ENCODE measurements at regions not wholly inside any gene's neighbourhood (a gene's known extent, or its start where the extent isn't known, plus 50 kb on each side); places are given as distances from the start of the nearest gene placed in this dataset.
"Not testable (repeated sequence)": the region's sequence is repeated elsewhere in the genome, so short reads cannot be mapped to it uniquely, and the experiment has no call there.

DNA sequence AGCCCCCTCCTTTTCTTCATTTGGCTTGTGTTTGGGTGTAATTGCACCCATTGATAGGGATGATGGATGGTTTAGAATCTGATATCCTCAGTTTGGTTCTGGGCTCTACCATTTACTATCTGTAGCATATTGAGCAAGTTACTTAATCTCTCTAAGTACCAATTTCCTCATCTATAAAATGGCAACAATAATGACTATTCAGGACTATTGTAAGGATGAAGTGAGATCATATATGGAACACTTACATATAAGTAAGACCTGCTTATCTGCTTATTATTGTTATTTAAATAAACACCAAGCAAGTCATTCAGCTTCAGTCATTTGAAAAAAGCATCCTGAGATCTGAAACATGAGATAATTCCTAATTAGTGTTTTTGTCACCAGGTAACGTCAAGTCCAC, 127.0 kb downstream of the SEC23IP start:
- H3K4me3 ChIP-seq (ENCODE audit: low read depth, low read length): no peak overlapping the region
- TF ChIP-seq, protein P1, sequence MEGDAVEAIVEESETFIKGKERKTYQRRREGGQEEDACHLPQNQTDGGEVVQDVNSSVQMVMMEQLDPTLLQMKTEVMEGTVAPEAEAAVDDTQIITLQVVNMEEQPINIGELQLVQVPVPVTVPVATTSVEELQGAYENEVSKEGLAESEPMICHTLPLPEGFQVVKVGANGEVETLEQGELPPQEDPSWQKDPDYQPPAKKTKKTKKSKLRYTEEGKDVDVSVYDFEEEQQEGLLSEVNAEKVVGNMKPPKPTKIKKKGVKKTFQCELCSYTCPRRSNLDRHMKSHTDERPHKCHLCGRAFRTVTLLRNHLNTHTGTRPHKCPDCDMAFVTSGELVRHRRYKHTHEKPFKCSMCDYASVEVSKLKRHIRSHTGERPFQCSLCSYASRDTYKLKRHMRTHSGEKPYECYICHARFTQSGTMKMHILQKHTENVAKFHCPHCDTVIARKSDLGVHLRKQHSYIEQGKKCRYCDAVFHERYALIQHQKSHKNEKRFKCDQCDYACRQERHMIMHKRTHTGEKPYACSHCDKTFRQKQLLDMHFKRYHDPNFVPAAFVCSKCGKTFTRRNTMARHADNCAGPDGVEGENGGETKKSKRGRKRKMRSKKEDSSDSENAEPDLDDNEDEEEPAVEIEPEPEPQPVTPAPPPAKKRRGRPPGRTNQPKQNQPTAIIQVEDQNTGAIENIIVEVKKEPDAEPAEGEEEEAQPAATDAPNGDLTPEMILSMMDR (IDR thresholded peaks at IDR 0.05; ENCODE audit: borderline replicate concordance, insufficient read depth, low read depth, low read length): no peak

DNA sequence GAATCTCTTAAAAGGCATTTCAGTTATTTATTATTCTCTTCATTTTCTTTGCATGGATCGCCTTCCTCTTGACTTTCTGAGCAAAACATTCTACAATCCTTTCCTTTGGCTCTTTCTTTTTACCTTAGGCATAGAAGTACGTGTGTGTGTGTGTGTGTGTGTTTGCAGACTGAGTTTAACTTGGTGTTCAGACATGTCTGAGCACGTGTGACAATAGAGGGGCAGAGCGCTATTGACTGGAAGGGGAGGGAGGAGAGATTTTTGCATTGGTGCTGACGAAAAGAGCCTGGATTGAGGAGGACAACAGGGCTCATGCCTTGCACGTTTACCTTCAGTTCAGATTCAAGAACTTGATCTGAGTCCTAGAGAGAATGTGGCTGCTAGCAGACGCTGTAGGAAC, 129.8 kb downstream of the SEC23IP start:
- no peak overlapping the region for H3K4me3 ChIP-seq (ENCODE audit: low read depth, low read length)
- TF ChIP-seq, protein P1 (IDR thresholded peaks at IDR 0.05; ENCODE audit: borderline replicate concordance, insufficient read depth, low read depth, low read length): no peak

DNA sequence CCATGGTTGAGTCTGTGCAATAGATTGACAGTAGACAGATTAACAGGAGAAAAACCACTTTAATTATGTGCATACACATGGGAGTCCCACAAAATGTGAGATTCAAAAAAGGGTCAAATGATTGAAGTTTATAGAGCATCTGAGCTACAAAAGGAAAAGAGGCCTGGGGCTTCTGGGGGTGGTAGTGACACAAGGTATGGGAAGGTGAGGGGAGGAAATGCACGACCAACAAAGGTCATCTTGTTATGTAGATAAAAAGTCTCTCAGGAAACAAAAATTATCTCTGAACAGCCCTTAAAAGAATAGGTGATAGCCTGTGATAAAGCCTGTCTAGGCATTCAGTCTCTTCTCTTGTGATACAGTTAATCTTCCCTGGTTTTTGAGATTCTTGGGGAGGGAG, 141.7 kb downstream of the SEC23IP start:
- TF ChIP-seq, protein P1 (IDR thresholded peaks at IDR 0.05; ENCODE audit: borderline replicate concordance, insufficient read depth, low read depth, low read length): no peak
- no peak overlapping the region for H3K4me3 ChIP-seq (ENCODE audit: low read depth, low read length)

DNA sequence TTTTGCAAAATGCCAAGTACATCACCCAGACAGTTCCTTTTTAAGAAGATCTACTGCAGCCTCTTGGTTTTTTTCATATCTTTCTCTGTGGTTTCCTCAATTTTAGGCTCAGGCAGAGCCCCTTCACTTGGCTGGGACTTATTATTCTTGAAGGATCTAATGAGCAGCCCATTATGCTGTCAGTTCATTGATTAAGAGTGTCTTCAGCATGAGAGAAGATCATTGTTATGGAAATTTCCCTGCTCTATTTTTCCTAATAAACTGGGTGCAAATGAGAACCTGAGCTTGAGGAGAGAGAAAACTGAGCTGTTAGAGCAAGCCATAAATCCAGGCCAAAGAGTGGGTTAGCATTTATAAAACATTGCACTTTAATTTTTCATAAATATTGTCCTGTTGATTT, 146.5 kb downstream of the SEC23IP start:
- H3K4me3 ChIP-seq (ENCODE audit: low read depth, low read length): no peak overlapping the region
- TF ChIP-seq, protein P1 (IDR thresholded peaks at IDR 0.05; ENCODE audit: borderline replicate concordance, insufficient read depth, low read depth, low read length): no peak

DNA sequence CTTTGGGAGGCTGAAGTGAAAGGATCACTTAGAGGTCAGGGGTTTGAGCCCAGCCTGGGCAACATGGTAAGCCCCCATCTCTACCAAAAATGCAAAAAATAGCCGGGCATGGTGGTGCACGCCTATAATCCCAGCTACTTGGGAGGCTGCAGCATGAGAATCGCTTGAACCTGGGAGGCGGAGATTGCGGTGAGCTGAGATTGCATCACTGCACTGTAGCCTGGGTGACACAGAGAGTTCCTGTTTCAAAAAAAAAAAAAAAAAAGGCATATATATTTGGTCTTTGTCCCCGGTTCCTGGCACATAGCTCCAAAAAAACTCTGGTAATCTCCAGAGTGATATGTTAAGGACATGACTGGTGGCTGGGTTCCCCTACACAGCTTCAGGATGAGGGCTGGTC, 147.3 kb downstream of the SEC23IP start:
- TF ChIP-seq, protein P1 (IDR thresholded peaks at IDR 0.05; ENCODE audit: borderline replicate concordance, insufficient read depth, low read depth, low read length): no peak
- H3K4me3 ChIP-seq (ENCODE audit: low read depth, low read length): no peak overlapping the region

DNA sequence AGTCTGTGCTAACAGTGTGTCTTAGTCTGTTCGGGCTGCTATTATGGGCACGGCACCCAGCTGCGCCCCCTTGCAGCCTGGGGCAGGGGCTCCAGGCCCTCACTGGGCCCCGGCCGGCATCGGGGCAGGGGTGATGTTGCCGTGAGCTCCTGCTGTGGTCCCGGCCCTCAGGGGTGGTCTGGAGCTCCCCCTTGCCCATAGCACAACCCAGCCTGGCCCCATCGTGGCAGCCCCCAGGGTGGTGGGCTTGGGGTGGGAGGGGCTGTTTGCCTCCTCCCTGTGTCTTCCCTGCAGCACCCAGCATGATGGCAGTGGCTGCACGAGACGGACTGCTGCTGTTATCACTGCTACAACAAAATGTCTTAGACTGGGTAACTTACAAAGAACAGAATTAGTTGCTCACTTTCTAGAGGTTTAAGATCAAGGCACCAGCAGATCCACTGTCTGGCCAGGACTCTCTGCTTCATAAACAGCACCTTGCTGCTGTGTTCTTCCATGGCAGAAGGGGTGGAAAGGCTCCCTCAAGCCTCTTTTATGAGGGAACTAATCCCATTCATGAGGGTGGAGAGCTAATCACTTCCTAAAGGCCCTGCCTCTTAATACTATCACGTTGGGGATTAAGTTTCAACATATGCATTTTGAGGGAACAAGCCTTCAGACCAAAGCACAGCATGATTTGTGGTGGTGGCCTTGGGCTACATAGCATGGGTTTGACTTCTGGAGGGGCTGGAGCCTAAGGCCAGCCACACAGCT, 149.5 kb downstream of the SEC23IP start:
- no peak overlapping the region for H3K4me3 ChIP-seq (ENCODE audit: low read depth, low read length)
- TF ChIP-seq, protein P1 (IDR thresholded peaks at IDR 0.05; ENCODE audit: borderline replicate concordance, insufficient read depth, low read depth, low read length): no peak

DNA sequence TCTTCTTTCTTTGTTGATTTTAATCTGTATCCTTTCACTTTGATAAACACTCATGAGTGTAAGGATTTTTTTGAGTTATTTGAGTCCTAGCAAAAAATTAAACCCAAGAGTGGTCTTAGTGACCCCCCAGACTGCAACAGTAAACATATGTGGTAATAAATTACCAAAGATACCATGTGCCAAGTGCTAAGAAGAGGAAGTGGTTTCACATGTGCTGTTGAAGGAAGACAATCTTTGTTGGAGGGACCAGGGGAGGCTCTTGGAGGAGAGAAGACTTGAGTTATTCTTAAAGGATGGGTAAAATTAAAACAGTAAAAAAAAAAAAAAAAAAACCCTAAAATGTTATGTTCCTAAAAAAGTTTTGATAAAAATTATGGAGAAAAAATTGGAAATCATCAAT, 150.2 kb downstream of the SEC23IP start:
- TF ChIP-seq, protein P1 (IDR thresholded peaks at IDR 0.05; ENCODE audit: borderline replicate concordance, insufficient read depth, low read depth, low read length): no peak
- H3K4me3 ChIP-seq (ENCODE audit: low read depth, low read length): no peak overlapping the region

DNA sequence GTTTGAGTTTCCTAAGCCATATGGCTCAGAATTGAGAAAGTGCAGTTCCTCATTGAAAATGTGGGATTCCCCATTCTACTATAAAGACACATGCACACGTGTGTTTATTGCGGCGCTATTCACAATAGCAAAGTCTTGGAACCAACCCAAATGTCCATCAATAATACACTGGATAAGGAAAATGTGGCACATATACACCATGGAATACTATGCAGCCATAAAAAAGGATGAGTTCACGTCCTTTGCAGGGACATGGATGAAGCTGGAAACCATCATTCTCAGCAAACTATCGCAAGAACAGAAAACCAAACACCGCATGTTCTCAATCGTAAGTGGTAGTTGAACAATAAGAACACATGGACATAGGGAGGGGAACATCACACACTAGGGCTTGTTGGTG, 154.8 kb downstream of the SEC23IP start:
- H3K4me3 ChIP-seq (ENCODE audit: low read depth, low read length): not testable (repeated sequence)
